Skeletal muscle cell (primary cell): ENCODE measurements at regions not wholly inside any gene's neighbourhood (a gene's known extent, or its start where the extent isn't known, plus 50 kb on each side); places are given as distances from the start of the nearest gene placed in this dataset.

ENCODE experiments used
- DNase-seq: peaks from one replicate; pipeline ENCODE4 v3.0.0-alpha.2; 2010; ENCODE audit warnings: low read depth
- H3K4me3 ChIP-seq: 2 replicates; pipeline ENCODE4 v1.5.1; 2011; ENCODE audit warnings: low read depth, mild to moderate bottlenecking, control low read depth, low read length, moderate library complexity

DNA sequence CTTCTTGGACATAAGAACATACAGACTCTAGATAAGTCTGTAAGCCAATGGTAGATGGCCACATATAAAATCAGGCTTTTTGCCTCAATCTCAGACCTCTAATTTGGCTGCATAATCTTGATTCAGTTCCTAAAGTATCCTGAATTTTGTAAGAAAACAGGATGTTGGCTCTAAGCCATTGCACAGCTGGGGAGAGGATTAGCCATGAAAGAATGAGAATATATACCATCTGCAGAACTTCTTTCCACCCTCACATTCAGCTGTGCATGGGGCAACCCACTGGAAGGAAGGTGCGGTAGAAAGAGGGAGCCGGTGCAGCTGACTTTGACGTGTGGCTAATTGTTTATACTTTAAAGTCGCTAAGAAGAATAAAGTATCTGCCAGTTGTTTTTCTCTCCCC, 1061.6 kb upstream of the FAM98A start:
- no peak for DNase-seq
- H3K4me3 ChIP-seq = no peak overlapping the region

DNA sequence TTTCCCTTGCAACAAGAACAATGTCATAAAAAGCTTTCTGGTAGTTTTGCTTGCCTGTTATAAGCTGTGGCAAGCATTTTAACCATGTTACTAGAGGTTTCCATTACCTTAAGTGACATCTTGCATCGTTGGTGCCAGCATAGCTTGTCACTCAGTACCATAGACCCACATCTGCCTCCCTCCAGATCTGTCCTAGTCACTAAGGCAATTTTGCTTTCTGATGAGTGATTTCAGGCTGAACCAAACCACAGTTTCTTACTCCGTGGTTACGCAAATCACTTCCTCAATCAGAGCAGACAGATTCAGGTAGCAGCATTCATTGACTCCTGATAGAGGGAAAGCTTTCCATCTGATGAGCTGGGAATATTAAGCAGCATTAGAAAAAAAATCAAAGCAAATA, 1057.5 kb upstream of the FAM98A start:
- no peak overlapping the region for H3K4me3 ChIP-seq
- DNase-seq = no peak

DNA sequence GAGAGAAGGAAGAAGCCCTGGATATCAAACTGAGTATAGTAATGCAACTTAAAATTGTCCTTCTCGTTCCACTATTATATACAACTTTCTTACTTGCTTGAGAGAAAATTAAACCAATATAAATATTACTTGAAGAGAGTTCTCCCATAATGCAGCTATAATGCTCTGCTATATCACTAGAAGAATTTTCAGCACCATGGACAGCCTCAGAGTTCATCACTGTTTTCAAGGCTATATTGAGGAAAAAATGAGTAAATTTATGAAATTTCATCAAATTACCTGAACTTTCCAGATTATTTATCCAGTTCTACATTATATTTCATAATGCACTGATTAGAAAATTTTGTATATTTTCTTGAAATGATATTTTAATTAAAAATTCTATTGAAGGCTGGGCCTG, 1053.5 kb upstream of the FAM98A start:
- no peak for DNase-seq

DNA sequence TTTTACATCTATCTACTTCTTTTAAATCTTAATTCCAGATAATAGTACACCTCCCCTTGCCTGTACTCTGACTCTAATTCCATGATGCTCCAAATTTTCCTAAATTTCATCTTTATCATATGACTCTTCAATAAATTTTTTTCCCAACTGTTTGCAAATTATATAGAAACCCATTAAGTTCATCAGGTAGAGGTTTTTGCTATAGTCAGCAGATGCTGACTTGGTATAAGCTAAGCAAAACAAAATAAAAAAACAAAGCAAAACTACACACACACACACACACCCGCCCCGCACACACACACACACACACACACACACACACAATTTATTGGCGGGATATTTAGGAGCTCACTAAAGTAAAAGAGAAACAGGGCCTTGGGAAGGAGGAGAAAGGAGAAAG, 1047.8 kb upstream of the FAM98A start:
- no peak overlapping the region for H3K4me3 ChIP-seq

More for the DNA sequence above, 1053.5 kb upstream of the FAM98A start:
- no peak overlapping the region for H3K4me3 ChIP-seq

DNA sequence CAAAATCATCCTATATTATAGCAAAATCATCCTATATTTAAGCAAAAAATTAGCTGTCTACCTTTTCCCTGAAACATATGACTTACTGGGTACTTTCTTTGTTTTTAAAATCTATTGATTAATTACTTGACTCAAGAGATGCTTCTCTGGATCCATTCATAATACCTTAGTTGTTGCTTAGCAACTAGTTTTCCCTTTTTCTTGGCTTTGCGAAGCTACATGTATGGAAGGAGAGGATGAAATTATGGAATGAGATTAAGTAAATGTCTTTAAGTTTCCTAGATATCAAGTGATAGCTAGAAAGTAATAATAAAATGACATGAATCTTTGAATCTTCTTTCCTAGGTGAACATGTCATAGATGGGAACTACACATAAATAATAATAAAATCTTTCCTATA, 1033.2 kb upstream of the FAM98A start:
- H3K4me3 ChIP-seq = no peak overlapping the region
- DNase-seq = no peak

More for the DNA sequence above, 1047.8 kb upstream of the FAM98A start:
- DNase-seq = no peak

DNA sequence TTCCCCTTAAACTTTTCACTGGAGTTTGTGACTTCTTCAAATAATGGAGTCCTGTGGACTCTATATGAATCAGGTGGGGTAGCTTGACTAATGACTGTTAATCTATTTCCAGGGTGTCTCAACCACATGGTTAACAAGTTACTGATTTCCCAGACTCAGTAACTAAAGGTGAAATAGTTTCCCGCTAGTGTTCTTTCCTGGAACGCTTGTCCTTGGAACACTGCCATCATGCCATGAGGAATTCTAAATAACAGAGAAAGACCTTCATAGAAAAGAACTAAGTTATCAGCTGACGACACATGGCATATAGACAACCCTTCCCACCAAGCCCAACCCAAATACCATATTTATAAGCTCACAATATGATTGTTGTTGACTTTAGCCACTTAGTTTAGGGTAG, 1027.9 kb upstream of the FAM98A start:
- H3K4me3 ChIP-seq = no peak overlapping the region
- no peak for DNase-seq

DNA sequence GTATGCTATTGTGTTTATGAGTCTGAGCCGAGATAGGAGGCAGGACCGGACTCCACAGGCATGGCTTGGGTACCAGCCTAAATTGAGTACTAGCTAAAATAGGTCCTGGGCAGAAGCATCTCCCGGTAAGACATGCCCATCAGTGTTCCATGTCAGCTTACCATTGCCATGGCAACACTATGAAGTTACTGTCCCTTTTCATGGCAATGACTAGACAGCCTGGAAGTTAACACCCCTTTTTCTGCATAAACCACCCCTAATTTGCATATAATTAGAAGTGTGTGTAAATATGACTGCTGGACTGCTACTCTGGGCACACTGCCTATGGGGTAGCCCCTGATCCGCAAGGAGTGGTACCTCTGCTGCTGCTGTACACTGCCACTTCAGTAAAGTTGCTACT, 1005.1 kb upstream of the FAM98A start:
- DNase-seq = no peak
- H3K4me3 ChIP-seq = no peak overlapping the region

DNA sequence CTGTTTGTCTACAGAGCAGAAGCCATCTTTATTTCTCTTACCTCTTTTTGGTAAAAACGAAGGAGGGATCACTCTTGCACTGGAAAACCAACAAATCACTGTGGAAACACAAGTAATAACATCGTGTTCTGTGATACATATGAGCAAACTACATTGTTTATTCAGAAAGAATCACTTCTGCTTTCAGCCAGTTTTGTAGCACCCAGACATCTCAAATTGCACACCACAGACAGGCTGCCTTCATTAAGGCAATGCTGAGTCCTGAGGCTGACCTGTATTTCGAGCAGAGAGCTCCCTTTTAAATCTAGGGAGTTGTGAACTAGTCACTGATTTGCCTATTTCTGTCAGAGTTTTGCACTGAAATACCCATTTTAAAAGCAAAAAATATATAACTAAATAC, 1003.2 kb upstream of the FAM98A start:
- no peak for DNase-seq
- no peak overlapping the region for H3K4me3 ChIP-seq

DNA sequence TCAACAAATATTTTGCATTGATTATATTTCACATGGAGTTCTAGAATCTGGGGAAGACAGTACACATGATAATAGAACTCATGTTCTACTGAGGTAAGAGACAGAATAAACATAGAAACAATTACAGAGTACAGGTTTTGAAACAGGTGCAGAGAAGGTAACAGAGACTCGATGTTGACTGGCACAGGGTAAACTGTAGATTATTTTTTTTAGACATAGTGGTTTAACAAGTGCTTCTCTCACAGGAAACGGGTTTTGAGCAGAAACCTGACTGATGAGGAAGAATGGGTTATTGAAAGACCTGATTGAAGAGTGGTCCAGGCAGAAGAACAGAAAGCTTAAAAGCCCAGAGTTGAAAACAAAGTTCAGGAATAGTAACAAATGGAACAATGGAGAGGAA, 1002.5 kb upstream of the FAM98A start:
- H3K4me3 ChIP-seq = no peak overlapping the region
- no peak for DNase-seq

DNA sequence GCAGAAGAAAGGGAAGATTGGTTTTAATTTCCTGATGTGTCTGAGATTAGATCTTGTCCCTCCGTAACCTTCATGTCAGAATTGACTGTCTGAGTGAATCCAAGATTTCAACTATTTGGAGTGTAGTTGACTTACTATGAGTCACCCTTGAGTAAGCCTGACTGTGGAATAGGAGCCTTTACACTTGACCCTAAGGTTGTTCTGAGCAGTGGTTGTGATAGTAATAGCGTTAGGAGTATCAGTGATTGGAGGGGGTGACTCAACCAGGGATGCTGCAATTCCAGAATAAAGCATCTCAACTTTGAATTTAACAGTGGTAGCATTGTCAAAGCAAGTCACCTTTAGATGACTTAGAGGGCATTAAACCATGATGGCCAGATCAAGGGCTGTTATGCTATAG, 979.5 kb upstream of the FAM98A start:
- H3K4me3 ChIP-seq = no peak overlapping the region
- no peak for DNase-seq

DNA sequence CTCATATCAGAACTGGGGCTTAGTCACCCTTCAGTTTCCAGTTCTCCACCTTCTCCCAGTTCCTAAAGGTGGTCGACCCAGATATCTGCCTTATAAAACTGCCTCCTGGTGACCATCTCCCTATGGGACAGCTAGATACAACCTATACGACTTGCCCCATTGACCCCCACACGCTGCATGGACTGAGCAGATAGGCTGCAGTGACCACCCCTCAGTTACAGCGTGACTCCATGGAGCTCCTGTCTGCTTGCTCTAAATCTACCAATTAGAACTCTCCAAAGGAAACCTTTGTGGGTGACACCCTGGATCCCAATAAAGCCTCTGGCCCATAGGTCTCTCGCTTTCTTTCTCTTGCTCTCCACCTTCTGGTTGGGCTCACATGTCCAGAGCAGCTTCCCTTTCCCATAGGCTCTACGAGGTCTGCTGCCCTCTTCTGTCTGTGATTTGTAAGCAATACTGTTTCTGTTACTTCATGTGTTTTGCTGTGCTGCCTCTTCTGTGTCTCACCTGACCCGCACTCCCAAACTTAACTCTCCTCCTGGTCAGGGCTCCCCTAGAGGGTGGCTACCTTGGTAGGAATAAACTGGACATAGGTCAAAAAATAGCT, 971.3 kb upstream of the FAM98A start:
- no peak for DNase-seq
- no peak overlapping the region for H3K4me3 ChIP-seq

DNA sequence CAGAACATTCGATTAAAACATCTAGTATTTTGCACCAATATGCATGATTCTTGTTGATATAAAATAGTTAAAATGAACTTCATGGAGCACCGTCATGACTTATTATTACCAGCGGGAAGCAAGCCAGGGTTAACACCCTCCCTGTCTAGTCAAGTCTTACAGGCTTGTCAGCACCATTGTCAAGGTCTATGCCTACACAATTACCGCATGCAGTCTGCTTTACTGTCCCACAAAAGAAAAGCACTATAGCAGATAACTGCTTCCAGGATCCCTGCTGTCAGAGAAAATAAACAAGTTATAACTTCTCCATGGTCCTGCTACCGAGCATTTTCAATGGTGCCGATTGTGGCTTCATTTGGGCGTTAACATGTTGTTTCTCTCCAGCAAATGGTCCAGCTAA, 968.0 kb upstream of the FAM98A start:
- no peak for DNase-seq
- no peak overlapping the region for H3K4me3 ChIP-seq

DNA sequence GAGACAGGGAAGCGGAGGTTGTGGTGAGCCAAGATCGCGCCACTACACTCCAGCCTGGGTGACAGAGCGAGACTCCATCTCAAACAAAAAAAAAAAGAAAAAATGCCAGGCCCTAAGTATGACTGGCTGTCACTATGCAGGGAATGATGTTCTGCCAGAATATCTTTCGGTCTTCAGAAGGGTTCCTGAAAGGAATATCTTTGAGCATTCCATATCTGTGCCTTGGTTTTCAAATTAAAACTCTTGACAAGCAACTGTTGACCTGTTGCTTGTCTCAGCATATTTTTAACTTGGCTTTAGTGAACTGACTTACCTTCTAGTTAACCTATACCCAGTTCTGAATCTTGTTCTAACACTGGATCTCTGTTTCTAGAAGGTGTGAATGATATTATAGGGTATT, 953.2 kb upstream of the FAM98A start:
- DNase-seq = no peak
- H3K4me3 ChIP-seq = no peak overlapping the region

DNA sequence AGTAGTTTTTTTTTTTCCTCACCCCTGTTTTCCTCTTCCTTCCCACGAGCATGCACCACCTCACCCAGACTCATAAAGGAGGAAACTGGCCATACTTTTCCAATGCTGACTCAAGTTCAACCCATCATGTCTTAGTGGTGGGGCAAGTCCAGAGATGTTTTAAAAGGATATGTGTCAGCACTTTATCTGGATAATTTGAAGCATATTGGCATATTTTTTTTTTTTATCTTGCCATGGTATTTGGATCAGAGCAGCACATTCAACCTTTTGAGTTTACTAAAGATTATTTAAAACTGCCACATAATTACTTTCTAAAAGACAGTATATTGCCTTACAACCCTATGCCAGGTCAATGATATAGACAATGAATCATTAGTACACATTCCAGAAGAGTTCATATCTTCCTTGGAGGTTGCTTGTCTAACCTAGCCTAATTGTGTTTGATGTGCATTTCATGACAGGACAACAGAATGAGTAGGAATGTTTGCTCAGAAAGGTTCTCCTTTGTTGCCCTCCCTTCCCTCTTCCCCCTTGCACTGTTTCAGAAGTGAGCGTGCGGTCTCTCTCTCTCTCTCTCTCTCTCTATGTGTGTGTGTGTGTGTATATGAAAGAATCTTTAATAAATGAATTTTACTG, 950.7 kb upstream of the FAM98A start:
- no peak for DNase-seq
- no peak overlapping the region for H3K4me3 ChIP-seq

DNA sequence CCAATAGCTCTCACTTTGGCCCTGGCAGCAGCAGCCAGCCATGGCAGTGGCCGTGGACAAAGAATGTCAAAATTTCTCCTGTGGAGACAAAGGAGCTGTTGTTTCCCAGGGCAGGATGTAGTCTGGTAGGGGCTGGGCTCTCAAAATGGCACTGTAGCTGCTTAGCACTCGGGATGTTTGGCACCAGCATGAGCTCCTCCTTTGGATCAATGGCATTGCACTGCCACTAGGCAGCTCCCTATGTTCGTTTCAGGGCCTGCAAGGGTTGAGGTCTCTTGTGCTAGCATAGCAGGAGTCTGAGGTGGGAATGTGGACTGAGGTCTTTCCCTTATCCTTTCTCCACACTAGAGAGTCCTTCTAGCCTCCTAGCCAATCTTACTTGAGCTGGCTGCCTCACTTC, 948.8 kb upstream of the FAM98A start:
- no peak for DNase-seq

DNA sequence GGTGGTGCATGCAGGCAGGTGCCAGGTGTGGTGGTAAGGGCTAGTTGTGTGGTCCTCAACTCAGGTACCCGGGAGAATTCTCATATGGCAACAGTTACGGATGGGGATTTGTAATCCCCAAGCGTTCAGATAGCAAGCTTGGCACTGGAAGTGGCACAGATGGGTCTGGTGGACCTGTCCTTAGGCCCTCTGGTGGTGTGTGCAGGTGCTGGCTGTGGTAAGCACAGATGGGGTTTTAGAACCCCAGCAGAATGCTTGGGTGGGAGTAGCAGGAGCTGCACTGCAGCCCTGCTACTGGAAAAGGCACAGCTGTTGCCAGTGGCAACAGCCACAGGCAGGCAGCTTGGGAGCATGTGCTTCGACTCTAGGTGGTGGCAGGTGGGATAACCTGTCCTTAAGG, 948.2 kb upstream of the FAM98A start:
- no peak overlapping the region for H3K4me3 ChIP-seq

More for the DNA sequence above, 948.8 kb upstream of the FAM98A start:
- H3K4me3 ChIP-seq = no peak overlapping the region

DNA sequence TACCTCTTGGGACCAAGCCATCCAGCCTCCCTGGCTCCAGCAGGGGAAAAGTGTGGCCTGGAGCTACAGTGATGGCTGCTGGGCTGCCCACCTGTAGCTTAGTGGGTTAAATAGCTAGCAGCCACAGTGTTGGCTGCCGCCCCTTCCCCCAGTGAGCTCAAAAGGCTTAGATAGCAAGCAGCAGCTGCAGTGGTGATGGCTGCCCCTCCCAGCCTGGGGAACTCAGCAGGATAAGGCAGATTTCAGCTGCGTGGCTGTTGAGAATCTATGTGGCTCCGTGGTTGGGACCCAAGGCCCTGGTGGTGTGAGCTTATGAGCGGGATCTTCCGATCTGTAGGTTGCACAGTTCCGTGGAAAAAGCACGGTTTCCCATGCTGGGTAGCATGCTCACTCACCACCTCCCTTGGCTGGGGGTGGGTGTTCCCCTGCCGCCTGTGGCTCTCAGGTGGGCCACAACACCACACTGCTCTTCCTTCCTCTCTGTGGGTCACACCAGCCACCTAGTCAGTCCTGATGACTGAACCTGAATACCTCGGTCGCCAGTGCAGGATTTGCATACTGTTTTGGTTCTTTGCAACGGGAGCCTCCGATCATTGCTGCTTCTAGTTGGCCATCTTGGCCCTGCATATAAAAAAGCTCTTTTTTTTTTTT, 946.5 kb upstream of the FAM98A start:
- DNase-seq = no peak

More for the DNA sequence above, 948.2 kb upstream of the FAM98A start:
- DNase-seq = no peak

DNA sequence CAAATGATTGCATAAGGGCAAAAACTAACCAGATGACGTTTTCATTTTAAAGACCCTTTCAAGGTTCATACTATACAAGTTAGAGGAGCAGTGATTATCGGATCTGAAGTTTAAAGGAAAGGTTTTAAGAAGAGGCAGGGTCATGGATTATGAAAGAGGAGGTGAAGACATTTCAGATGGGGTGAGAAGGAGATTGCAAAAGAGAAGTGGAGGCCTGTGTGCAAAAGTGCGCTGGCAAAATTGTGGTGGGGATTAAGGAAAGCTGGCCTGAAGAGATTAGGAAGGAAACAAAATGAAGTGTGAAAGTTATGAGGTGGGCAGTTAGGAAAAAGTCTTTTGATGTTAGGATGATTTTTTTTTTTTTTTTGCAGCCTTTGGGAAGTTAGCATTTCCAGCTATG, 935.7 kb upstream of the FAM98A start:
- no peak overlapping the region for H3K4me3 ChIP-seq
- no peak for DNase-seq

More for the DNA sequence above, 946.5 kb upstream of the FAM98A start:
- H3K4me3 ChIP-seq = no peak overlapping the region

DNA sequence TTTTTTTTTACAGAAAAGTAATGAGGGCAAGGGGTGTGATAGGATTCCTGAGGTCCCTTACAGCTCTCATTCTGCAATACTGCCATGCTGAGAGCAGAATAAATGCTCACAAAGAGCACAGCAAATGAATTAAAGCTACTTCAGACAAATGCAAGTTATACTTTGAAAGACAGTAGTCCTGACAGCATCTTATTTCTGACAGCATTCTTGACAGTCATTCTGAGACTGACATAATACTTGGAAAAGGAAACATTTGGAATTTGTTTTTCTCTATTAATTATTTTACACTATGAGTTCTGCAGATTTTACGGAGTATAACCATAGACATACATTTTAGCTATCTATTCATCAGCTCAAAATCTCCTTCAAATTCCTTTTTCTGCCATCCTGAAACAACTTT, 935.2 kb upstream of the FAM98A start:
- H3K4me3 ChIP-seq = no peak overlapping the region
- no peak for DNase-seq

DNA sequence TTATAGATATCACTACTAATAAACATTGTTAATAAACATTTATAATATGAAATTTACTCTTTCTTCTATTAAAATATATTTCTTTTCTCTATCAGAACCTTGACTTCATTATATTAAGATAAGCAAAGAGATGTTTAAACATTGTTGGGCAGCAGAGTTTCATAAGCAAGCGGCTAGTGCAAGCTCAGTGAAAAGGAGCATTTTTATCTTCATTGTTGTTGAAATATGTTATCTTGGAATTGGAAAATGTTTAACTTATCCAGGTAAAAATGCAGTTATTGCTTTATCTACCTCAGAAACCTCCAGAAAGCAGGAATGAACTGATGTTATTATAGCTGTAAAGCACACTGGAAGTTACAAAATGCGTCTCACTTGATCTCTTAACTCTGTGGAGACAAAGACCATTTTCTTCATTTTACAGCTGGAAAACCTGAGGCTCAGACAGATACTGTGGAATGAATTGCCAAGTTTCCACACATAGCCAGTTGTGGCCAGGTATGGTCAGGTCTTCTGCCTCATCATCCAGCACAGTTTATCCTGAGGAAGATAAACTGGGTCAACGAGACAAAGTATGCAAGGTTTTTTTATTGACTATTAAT, 934.6 kb upstream of the FAM98A start:
- no peak overlapping the region for H3K4me3 ChIP-seq
- DNase-seq = no peak

DNA sequence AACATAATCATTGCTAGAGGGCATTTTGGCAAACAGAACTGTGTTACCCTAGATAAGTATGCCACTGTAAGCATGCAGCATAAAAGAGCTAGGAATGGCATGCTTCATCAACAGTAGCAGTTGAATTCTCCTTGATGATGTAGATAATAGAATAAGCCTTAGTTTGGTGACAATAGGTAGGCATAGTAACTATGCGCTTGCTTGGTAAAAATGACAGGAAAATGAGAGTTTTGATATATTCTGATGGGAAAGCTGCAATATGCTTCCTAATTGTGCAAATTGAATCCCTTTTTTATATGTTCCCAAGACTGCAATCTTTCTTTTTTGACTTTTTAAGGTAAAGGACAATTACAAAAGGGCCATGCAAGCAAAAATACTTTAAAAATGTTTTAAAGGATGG, 930.9 kb upstream of the FAM98A start:
- H3K4me3 ChIP-seq = no peak overlapping the region
- DNase-seq = no peak
